ENCODE measurements at regions not wholly inside any gene's neighbourhood (a gene's known extent, or its start where the extent isn't known, plus 50 kb on each side); places are given as distances from the start of the nearest gene placed in this dataset.

DNA sequence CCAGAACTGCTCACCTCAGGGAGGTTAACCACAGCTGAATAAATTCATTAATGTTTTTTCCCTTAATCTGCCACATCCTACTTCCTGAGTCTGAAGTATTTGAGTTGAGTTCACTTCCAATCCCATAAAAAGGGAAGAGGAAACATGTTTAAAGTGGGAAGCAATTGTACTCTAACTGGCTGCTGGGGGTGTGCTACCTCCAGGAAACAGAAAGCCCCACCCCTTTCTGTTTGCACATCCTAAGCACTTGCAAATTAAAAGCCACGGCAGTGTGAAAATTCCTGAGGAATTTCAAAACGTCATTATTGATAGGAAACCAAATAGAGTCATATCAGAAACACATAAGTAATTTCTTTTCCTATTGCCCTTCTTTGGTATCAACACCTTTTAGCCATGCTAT is 307.0 kb upstream of the NR5A2 start:
- no peak for DNase-seq (ENCODE audit: low read depth in 2 of 3, low spot score in 2 of 3)

DNA sequence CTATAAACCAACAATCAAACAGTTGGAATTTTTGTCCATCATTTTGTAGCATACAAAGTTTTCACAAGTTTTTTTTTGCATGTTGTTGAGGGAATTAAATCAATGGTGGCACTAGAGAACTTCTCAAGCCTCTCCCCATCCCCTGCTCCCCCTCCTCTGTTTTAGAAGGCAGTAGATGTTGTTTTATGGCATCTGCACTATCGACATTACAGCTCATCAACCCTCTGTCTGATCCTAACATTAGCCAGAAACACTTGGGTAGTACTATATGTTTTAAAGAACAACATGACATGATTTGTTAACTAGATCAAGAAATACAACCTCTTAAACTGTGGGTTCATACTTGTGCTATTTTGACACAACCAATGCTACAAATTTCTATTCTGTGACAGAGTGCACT is 306.5 kb upstream of the NR5A2 start:
- DNase-seq (ENCODE audit: low read depth in 2 of 3, low spot score in 2 of 3), result no peak

DNA sequence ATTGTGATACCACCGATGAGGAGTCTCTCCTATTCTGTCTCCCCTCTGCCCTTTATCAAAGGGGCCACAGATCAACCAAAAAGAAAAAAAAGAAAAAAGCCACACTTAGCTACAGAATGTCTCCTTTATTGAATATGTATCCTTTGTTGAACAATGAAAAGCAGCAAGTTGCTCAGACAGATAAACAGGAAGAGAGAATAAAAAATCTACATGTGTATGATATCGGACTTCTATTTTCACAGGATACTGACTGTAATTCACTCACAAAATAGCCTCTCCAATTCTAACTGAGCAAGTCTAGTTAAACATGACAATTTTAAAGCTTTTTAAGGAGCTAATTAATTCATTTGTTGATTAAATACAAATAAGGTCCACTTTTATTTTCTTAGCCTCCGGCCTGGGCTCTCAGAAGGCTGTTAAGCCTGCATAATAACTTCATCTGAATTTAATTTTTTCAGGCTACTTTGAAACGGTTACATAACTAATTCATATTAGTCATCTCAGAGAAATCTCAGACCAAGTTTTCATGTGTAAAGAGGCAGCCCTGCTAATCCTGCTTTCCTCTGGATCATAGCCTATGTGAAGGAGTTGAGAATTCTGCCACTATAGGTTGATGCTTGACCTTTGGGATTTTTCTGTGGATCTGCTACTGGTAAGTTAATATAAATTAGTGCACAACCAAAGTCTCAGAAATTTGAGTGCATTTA is 304.1 kb upstream of the NR5A2 start:
- no peak for DNase-seq (ENCODE audit: low read depth in 2 of 3, low spot score in 2 of 3)

DNA sequence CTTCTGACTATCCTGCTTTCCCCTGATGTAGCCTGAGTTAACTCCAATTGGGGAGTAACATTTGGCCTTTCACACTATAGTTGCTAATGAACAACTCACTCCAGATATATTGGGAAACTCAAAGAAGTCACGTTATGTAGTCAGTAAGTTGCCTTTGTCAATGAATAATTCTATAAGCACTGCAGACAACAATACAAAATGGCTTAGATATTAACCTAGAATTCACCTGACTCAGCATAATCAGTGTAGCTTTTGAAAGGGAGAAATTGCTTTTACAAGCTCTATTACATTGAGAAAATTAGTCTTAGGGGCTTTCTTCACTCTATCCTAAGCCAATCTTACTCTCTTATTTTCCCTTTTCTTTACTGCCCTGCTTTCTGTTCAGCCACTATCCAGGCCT is 303.5 kb upstream of the NR5A2 start:
- no peak for DNase-seq (ENCODE audit: low read depth in 2 of 3, low spot score in 2 of 3)

DNA sequence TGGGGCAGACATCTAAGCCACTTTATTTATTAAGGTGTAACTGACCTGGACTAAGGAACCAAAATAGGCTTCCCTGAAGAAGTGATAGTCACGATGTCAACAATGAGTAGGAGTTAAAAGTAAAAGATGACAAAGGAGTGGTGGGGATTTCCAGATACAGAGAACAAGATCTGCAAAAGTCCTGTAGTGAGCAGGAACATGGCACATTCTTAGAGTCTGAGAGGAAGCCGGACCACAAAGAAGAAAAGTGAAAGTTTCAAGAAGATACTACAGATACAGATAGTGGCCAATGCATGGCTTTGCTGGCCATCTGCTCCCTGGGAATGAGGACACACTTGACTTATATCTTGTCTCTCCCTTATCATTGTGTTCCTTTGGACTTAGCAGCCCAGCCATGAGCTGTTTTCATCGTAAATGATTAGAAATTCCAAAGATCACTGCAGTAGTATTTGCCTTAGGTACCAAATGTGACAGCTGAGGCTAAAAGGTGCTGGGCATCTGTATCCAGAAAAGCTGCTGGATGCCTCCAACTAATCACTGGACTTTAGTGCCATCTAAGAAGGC is 302.4 kb upstream of the NR5A2 start:
- no peak for DNase-seq (ENCODE audit: low read depth in 2 of 3, low spot score in 2 of 3)

DNA sequence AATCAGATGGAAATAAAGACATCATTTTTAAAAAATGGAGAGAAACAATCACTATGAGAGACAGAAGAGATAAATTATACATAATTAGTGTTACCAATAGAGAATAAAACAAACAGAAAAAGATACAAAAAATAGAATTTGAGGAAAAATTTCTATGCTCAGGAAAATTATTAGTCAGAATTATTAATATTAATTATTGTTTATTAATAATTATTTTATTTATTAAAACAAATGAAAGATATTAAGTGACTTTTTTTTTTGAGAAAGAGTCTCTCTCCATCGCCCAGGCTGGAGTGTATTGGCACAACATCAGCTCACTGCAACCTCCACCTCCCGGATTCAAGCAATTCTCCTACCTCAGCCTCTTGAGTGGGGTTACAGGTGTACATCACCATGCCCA is 299.8 kb upstream of the NR5A2 start:
- DNase-seq (ENCODE audit: low read depth in 2 of 3, low spot score in 2 of 3), result no peak

DNA sequence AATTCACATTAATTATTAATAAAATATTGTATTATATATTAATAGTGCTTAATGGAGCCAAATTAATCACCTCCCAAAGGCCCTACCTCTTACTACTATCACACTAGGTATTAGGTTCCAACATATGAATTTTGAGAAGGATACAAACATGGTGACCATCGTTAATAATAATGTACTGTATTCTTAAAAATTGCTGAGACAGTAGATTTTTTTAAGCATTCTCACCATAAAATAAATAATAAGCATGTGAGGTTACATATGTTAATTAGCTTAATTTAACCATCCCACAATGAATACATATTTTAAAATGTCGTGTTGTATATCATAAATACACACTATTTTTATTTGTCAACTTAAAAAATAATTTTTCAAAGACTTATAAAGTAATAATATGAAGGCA is 299.2 kb upstream of the NR5A2 start:
- DNase-seq (ENCODE audit: low read depth in 2 of 3, low spot score in 2 of 3), result no peak

DNA sequence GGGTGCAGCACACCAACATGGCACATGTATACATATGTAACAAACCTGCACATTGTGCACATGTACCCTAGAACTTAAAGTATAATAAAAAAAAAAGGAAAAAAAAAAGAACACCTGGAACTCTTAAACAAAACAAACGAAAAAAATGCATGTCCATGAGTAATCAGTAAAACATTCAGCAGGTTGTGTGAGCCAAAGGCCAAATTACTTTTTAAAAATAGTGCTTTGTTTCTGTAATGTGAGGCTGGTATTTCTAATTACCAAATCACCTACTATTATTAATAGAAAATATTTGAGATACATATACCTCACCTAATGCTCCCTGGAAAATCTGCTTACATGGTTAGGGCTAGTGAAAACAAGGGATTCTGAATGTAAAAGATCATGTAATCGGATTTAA is 294.4 kb upstream of the NR5A2 start:
- DNase-seq (ENCODE audit: low read depth in 2 of 3, low spot score in 2 of 3), result no peak

DNA sequence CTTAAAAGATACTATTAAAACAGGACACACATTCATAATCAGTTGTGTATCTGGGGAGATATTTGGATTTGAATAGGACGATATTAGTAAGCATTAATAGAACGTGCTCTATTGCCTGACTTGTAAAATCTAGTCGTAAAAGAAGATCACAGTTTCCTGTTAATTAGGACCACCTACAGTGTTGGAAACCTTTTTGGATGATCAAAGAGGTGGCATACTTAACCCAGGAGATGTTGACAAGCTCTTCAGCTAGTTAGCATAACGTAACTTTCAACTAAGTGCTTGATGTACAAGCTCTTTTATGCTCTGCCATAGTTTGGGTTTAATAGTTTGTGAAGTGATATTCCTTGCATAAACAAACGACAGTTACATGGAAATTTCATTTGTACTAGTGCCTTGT is 293.3 kb upstream of the NR5A2 start:
- DNase-seq (ENCODE audit: low read depth in 2 of 3, low spot score in 2 of 3), result no peak

DNA sequence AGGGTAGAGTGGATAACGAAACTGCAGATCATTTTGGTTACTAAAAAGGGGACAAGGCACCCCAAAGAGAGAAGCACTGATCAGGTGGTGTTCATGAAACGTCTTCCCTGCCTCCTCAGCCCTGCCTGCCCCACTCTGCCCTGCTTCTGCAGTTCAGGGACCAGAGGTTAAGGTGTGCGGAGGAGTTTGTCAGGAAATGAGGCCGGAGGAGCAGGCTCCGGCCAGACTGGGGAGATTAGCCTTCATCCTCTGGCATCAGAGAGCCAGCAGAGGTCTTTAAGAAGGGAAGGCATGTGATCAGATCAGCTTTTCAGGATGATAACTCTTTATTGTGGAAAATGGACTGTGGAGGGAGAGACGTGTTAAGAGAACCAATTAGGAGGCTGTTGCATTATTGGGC is 291.9 kb upstream of the NR5A2 start:
- no peak for DNase-seq (ENCODE audit: low read depth in 2 of 3, low spot score in 2 of 3)

DNA sequence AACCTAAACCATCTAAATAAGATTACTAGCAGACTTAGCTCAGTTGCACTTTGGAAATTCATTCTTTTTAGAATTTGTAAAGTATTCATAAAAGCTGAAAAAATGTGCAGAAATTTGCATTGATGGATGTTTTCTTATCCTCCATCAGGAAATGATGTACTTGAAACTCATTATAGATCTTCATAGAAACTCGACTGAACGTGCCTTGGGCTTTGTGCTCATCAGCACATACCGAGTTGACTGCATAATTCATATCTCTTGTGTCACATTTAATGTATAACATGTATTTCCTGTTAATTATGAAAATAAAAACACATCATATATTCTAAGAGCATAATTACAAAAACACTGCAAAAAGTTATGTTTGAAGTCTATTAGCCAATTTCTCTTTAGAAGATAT is 290.9 kb upstream of the NR5A2 start:
- no peak for DNase-seq (ENCODE audit: low read depth in 2 of 3, low spot score in 2 of 3)

DNA sequence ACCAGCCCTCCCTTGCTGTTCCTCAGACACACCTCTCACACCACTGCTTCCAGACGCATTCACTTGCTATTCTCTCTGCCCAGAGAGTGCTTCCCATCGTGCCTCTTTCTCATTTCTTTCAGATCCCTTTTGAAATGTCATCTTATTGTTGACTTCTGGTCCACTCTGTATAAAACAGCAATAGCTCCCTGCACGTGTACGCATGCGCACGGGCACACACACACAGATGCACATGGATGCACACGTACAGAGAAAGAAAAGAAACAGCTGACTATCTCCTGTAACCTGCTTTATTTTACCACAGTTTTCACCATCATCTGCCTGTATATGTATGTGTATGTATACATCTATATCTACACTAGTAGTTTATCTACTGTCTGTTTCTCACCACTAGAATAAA is 285.9 kb upstream of the NR5A2 start:
- DNase-seq (ENCODE audit: low read depth in 2 of 3, low spot score in 2 of 3), result no peak

DNA sequence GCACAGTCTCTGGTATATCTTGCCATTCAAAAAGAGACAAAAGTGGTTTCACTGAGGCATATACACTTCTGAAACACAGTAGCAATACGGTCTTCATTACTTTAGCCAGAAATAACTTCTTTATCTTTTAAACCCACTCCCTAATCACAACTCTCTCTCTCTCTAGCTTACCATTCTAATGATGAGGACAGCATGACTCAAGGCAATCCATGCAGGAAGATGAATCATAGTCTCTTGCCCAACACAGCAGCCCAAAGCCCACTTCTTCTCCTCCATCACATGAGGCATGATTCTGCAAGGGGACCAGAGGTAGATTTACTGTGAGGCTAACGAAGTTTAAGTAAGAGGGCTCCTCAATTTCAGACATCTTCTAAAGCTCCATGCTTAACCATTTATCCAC is 285.0 kb upstream of the NR5A2 start:
- no peak for DNase-seq (ENCODE audit: low read depth in 2 of 3, low spot score in 2 of 3)

DNA sequence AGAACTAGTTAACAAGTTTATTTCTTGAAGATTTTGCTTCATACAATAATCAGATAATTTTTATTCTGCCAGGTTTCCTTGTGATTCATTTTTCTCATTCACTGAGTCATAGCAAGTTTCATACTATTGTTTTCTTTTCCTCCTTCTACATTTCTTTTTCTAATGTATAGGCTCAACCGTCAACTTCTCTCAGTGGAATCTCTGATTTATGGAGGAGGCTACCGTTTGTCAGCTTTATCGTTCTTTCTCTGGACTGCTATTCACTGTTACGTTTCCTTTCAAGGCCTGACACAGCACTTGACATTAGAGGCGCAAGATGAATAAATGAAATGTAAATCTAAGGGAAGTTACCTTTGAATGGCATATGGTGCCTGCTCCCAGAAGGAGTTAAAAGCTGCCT is 284.3 kb upstream of the NR5A2 start:
- no peak for DNase-seq (ENCODE audit: low read depth in 2 of 3, low spot score in 2 of 3)

DNA sequence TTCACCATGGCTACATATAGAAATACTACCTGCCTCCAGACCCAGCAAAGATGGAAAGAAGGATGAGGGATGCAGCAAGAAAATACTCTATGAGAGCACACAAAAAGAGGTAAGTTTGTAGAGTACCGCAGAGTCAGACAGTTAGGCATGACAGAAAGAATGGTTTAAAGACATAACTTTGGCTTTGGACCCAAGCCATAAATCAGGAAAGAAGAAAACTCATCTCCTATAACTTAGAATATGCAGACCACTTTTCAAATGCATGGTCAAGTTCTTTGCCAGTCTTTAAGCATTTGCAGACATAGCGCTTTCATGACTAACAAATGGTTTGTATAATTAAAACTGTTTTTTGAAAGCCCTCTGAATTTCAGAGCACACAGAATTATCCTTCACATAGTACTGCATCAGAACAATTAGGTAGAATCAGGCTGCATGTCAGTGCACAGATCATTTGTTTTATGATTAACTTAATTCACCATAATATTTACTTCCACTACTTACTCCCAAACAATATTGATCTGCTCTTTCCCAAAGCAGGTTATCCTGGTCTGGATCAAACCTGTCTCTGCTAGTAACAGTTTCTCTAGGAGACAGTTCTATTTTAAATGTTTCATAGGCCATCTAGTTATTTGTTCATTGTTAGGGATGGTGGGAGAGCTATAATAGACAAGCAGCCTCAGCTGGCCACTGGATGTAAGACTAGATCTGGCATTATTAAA is 280.7 kb upstream of the NR5A2 start:
- no peak for DNase-seq (ENCODE audit: low read depth in 2 of 3, low spot score in 2 of 3)

DNA sequence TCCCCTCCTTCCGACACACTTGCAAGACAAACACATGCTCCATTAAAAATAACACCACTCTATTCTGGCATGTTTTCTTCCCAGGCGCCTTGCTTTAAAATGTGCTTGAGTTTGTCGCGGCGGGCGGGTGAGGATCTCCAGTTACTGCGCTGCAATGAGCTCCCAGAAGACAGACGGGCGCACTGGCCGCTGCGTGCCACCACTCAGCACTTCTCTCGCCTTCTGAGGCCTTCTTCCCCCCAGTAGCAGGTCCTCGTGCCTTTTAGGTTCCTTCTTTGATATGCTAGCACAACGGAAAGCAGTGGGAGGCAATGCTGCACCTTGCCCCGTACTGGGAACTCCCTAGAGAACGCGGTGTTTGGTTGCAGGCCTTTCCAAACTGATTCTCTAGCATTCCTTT is 279.5 kb upstream of the NR5A2 start:
- no peak for DNase-seq (ENCODE audit: low read depth in 2 of 3, low spot score in 2 of 3)

DNA sequence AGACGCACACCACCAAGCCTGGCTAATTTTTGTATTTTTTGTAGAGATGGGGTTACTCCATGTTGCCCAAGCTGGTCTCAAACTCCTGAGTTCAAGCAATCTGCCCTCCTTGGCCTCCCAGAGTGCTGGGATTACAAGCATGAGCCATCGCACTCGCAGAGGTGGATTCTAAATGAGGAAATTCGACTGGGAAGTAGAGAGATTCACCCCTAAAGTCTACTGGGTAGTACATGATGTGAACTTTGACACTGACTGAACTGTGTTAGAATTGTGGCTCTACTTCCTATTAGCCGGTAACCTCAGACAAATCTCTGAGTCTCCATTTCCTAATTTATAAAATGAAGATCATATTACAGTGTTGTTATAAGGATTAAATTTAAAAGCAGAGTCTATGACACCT is 276.0 kb upstream of the NR5A2 start:
- no peak for DNase-seq (ENCODE audit: low read depth in 2 of 3, low spot score in 2 of 3)

DNA sequence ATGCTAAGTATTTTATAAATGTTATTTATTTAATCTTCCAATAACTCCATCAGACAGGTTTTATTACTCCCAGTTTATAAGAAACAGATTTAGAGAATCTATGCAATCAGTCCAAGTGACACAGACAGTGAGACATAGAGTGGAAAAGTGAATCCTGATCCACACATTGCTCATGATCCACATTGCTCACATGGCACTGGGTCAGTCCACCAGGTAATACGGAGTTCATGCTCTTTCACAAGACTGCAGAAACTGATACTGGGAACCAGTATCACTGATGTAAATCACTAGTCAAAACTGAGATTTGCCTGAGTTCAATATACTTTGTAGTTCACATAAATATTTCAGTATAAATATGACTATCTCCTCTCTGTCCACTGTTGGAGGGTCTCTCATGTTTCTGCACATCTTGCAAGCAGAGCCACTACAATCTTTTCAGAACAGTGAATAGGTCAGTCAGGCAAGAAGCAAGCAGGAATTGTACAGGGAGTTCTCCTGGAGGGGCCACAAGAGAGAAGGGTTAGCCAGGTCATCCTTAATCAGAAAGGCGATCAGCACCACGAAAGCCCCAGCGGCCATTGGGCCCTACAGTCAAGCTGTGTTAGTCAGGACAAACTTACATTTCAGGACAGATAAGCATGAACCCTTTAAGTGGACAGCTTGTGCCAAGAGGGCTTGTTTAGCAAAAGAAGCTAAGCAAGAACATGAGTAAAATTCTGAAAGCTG is 275.4 kb upstream of the NR5A2 start:
- no peak for DNase-seq (ENCODE audit: low read depth in 2 of 3, low spot score in 2 of 3)

DNA sequence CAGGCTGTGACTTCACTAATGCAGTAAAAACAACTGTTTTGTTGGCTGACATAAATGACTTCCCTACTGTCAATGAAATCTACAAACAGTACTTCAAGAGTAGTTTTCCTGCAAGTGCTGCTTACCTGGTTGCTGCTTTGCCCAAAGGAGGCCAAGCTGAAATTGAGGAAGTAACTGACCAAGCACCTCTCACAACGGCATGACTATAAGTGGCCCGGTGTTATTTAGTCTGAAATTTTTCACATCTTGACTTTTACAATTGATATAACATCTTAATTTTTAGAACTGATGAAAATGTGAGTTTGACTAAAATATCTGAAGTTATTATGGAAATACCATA is 274.9 kb upstream of the NR5A2 start:
- DNase-seq (ENCODE audit: low read depth in 2 of 3, low spot score in 2 of 3), result no peak

DNA sequence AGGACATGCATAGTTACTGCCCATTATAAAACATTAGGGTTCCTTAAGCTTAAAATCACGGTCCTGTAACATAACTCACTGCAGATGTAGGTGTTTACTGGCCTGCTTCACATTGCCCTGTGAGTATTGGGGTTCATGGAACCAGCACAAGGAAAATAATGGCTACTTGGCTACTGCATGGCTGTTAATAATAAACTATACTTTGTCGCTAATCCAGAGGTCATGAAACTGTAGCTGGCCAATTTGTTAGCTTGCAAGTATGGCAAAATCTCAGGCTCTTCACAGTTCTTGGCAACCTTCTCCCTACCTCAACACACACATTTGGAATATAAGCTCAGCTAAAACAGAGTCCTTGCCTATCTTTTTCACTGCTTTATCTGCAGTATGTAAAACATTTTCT is 274.0 kb upstream of the NR5A2 start:
- no peak for DNase-seq (ENCODE audit: low read depth in 2 of 3, low spot score in 2 of 3)

DNA sequence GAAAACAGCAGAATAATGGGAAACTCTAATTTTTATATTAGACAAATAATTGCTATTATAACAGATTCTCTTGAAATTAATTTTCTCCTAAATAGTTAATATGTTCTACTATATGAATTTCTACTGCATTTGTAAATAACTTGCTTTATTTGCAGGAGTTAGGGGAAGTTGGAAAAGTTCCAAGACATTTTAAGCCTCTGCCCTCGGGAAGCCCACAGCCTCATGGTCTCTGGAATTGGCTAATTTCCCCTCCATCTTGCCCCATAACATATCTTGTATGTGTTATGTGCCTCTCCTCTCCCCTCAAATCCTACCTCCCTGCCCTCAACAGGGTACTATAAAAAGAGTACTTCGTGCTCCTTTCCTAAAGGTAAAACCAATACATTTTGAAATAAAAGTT is 271.4 kb upstream of the NR5A2 start:
- no peak for DNase-seq (ENCODE audit: low read depth in 2 of 3, low spot score in 2 of 3)

DNA sequence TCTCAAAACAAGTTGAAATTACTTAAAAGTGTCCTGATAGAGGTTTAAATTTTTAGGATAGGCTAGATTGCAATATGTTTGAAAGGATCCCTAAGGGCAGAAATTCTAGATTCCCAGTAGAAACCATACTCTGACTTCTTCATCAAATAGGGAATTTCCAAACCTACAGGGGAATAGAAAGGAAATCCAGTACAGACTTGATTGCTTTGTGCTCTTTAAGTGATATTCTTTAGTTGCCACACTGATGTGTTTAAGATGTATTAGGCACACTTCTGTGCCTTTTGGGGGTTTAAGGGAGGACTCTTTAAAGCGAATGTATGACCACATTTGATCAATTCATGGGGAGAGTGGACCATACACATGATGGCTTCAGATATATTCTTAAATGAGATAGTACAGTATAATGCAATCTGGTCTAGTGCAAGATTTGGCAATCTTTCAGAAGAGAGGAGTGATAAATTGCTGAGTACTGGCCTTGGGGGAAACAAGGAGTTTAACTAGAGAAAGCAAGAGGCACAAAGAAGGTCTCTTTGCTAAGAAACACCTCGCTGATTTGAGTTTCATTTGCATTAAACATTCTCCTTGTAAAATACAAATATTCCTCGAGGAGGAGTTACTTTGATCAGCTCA is 268.8 kb upstream of the NR5A2 start:
- no peak for DNase-seq (ENCODE audit: low read depth in 2 of 3, low spot score in 2 of 3)

All from activated CD8-positive, alpha-beta memory T cell treated with anti-CD3 and anti-CD28 coated beads for 48 hours (primary cell).